ENCODE measurements at regions not wholly inside any gene's neighbourhood (a gene's known extent, or its start where the extent isn't known, plus 50 kb on each side); places are given as distances from the start of the nearest gene placed in this dataset.
"Not testable (repeated sequence)": the region's sequence is repeated elsewhere in the genome, so short reads cannot be mapped to it uniquely, and the experiment has no call there.

DNA sequence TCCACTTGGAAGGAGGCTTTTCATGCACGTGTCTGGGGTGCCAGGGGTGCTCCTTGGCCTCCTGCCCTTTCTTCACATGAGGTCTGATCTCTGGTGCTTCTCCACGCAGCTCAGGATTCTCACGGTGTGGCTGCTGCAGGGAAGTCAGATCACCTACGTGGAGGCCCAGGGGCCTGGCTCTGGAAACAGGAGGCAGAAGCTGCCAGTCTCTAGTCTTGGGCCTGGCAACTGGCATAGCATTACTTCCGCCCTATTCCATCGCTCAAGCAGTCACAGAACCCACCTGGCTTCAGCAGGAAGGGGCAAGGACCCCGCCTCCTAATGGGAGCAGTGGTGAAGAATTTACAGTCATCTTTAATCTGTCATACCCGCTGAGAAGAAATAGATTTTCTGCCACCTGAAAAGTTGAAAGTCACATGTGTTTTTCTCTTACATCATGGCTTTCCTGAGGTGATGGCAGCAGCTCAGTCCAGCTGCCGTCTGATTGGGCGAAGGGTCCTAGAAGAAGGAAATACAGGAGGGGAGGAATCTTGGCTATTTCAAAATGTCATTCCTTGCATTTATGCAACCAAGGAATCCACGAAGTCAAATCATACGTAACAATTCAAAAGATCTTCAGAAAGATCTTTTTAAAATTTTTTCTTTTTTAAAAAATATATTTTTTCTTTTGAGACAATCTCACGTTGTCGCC lies 50.1 kb upstream of the DKK3 start:
- DNase-seq = no peak
- WGBS (ENCODE audit: insufficient coverage) = 46% methylated on average over 3 of the region's 14 CpGs
- H3K4me3 ChIP-seq (ENCODE audit: low read length) = no peak overlapping the region
- no peaks in the 10 kb centered on the region for H3K27me3 ChIP-seq (ENCODE audit: control insufficient read depth, insufficient read depth, low read length)
- no peaks in the 10 kb centered on the region for H3K9me3 ChIP-seq (replicated peaks; ENCODE audit: control insufficient read depth, low read depth, low read length)
- no peak overlapping the region for H3K27ac ChIP-seq (ENCODE audit: low read length)
- no peaks in the 10 kb centered on the region for H3K36me3 ChIP-seq (ENCODE audit: control insufficient read depth, insufficient read depth, low read length)
- H3K4me1 ChIP-seq (ENCODE audit: control insufficient read depth, insufficient read depth, low read length) = peaks cover 6% of the 10 kb centered on the region

DNA sequence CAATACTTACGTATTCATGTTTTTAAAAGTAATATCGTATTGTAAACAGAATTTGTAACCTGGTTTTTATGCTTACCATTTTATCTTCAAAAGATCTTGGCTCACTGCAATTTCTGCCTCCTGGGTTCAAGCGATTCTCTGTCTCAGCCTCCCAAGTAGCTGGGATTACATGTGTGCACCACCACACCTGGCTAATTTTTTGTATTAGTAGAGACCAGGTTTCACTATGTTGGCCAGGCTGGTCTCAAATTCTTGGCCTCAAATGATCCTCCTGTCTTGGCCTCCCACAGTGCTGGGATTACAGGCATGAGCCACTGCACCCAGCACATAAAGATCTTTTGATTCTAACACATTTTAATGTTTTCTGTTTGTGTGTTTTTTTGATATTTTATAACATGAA lies 50.7 kb upstream of the DKK3 start:
- not testable (repeated sequence) for H3K9me3 ChIP-seq (replicated peaks; ENCODE audit: control insufficient read depth, low read depth, low read length); H3K36me3 ChIP-seq (ENCODE audit: control insufficient read depth, insufficient read depth, low read length); H3K27ac ChIP-seq (ENCODE audit: low read length); H3K4me1 ChIP-seq (ENCODE audit: control insufficient read depth, insufficient read depth, low read length); H3K4me3 ChIP-seq (ENCODE audit: low read length); DNase-seq; H3K27me3 ChIP-seq (ENCODE audit: control insufficient read depth, insufficient read depth, low read length)
- WGBS (ENCODE audit: insufficient coverage) = no CpG with 5 or more reads among the region's 3 CpGs

DNA sequence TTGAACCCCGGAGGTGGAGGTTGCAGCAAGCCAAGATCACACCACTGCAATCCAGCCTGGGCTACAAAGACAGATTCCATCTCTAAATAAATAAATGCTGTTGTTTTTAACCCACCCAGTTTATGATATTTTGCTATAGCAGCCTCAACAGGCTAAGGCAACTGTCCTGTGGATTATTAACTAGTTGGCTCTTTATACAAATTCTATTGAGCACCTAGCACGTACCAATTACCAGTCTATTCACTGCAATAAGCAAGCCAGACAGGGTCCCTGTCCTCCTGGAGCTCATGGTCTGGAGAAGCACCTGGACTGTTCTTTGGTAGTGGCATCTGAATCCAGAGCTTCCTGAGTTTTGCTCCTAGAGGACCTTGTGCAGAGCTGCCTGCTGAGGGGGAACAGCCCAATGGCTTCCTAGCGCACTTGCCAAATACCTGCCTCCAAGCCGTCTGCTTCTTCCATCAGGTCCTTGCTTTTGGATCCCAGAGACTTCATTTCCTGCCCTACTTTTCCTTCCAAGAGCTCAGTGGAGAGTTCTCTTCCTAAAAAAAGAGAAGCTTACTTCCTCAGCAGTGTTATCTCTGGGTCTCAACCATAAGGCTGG lies 49.9 kb upstream of the MICAL2 start:
- Histone ChIP-seq H3K27ac (ENCODE audit: low read length) (no peak overlapping the region), H3K4me3 (ENCODE audit: low read length) (no peak overlapping the region), H3K27me3 (ENCODE audit: control insufficient read depth, insufficient read depth, low read length) (no peaks in the 10 kb centered on the region), H3K9me3 (replicated peaks; ENCODE audit: control insufficient read depth, low read depth, low read length) (no peaks in the 10 kb centered on the region), H3K4me1 (ENCODE audit: control insufficient read depth, insufficient read depth, low read length) (peaks cover 2% of the 10 kb centered on the region), H3K36me3 (ENCODE audit: control insufficient read depth, insufficient read depth, low read length) (no peaks in the 10 kb centered on the region)
- DNase-seq = peak; percentile 63
- WGBS (ENCODE audit: insufficient coverage) = 52% methylated on average over 3 of the region's 4 CpGs
